Gastroesophageal sphincter (tissue), 4 donors: ENCODE measurements at regions not wholly inside any gene's neighbourhood (a gene's known extent, or its start where the extent isn't known, plus 50 kb on each side); places are given as distances from the start of the nearest gene placed in this dataset.

ENCODE experiments used
- ATAC-seq: fragments of 150-250 bp; one replicate; pipeline ENCODE4 v1.9.1; 2016; ENCODE audit warnings: mild to moderate bottlenecking, moderate library complexity
- H3K27ac ChIP-seq, 4 donors: fragments of 200-600 bp; sonication (generic) in 3 of 4; 1 replicate in 3 of 4; 2 replicates in 1 of 4; pipeline ENCODE4 v1.5.1; 2016 to 2019
- H3K27me3 ChIP-seq: fragments of 200-600 bp; sonication (generic); one replicate; pipeline ENCODE4 v1.5.1; 2019
- H3K36me3 ChIP-seq, 2 donors: fragments of 200-600 bp; sonication (generic); one replicate each; pipeline ENCODE4 v1.5.1; 2019; ENCODE audit warnings: control low read depth in 1 of 2
- H3K4me1 ChIP-seq, 3 donors: fragments of 200-600 bp; sonication (generic); 1 replicate in 2 of 3; 2 replicates in 1 of 3; pipeline ENCODE4 v1.5.1; 2016 to 2019; ENCODE audit warnings: control low read depth in 2 of 3
- H3K4me3 ChIP-seq, 2 donors: fragments of 200-600 bp; sonication (generic); one replicate each; pipeline ENCODE4 v1.5.1; 2019; ENCODE audit warnings: mild to moderate bottlenecking in 1 of 2, moderate library complexity in 1 of 2
- H3K9me3 ChIP-seq, 3 donors: fragments of 200-600 bp; sonication (generic); one replicate each; pipeline ENCODE4 v1.5.1; 2017 to 2019; ENCODE audit warnings: control low read depth in 2 of 3
- EP300 ChIP-seq: sonication (generic); formaldehyde crosslinking; IDR thresholded peaks from one replicate; pipeline ENCODE4 v1.6.1; 2017; ENCODE audit warnings: antibody characterized with exemption, mild to moderate bottlenecking
- POLR2A ChIP-seq, 2 donors: fragments of 450-650 bp; IDR thresholded peaks; one replicate each; pipeline ENCODE4 v1.6.1; 2017; ENCODE audit warnings: antibody characterized with exemption in 2 of 2, mild to moderate bottlenecking in 2 of 2, moderate library complexity in 1 of 2
- POLR2AphosphoS5 ChIP-seq: sonication (generic); formaldehyde crosslinking; IDR thresholded peaks from one replicate; pipeline ENCODE4 v1.6.1; 2017; ENCODE audit warnings: antibody characterized with exemption
- WGBS, 2 donors: methylation state at CpG; one replicate each; pipeline ENCODE4 v1.1.5; 2018; ENCODE audit warnings: low coverage in 1 of 2; 5-methylcytosine and 5-hydroxymethylcytosine counted together
- TF ChIP-seq, protein P1 (sequence below), 4 experiments: fragments of 200-600 bp in 2 of 4; fragments of 450-650 bp in 2 of 4; sonication (generic) in 1 of 4; IDR thresholded peaks; one replicate each; pipeline ENCODE4 v1.5.1; 2017 to 2019; ENCODE audit warnings: antibody characterized with exemption in 4 of 4, mild to moderate bottlenecking in 2 of 4, moderate library complexity in 2 of 4

DNA sequence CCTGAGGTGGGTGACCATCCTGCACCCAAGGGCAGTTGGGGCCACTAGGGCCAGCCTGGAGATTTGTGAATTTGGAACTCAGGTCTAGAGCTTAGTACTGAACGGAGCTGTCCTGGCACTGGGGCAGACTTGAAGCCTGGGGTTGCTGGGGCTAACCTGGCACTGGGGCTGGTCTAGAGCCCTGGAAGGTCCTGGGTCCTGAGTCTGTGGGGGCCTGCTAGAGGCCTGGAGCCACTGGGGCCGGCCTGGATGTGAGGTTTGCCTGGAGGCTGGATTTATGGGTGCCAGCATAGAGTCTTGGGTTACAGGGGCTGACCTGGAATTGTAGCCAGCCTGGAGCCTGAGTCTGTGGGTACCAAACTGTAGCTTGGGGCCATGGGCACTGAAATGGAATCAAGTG, 1216.9 kb downstream of the CDH11 start:
- no peak overlapping the region for H3K27ac ChIP-seq
- TF ChIP-seq, protein P1, sequence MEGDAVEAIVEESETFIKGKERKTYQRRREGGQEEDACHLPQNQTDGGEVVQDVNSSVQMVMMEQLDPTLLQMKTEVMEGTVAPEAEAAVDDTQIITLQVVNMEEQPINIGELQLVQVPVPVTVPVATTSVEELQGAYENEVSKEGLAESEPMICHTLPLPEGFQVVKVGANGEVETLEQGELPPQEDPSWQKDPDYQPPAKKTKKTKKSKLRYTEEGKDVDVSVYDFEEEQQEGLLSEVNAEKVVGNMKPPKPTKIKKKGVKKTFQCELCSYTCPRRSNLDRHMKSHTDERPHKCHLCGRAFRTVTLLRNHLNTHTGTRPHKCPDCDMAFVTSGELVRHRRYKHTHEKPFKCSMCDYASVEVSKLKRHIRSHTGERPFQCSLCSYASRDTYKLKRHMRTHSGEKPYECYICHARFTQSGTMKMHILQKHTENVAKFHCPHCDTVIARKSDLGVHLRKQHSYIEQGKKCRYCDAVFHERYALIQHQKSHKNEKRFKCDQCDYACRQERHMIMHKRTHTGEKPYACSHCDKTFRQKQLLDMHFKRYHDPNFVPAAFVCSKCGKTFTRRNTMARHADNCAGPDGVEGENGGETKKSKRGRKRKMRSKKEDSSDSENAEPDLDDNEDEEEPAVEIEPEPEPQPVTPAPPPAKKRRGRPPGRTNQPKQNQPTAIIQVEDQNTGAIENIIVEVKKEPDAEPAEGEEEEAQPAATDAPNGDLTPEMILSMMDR (IDR thresholded peaks at IDR 0.05): no peak
- no peak for TF ChIP-seq EP300
- no peak for TF ChIP-seq POLR2A (IDR thresholded peaks at IDR 0.05)
- no peak for TF ChIP-seq POLR2AphosphoS5
- H3K36me3 ChIP-seq: no peaks in the 10 kb centered on the region
- no peaks in the 10 kb centered on the region for H3K4me1 ChIP-seq
- no peak for ATAC-seq
- no peak overlapping the region for H3K4me3 ChIP-seq
- no CpG with 5 or more reads among the region's 2 CpGs for WGBS, 2 donors
- H3K9me3 ChIP-seq: no peaks in the 10 kb centered on the region
- H3K27me3 ChIP-seq: no peaks in the 10 kb centered on the region

DNA sequence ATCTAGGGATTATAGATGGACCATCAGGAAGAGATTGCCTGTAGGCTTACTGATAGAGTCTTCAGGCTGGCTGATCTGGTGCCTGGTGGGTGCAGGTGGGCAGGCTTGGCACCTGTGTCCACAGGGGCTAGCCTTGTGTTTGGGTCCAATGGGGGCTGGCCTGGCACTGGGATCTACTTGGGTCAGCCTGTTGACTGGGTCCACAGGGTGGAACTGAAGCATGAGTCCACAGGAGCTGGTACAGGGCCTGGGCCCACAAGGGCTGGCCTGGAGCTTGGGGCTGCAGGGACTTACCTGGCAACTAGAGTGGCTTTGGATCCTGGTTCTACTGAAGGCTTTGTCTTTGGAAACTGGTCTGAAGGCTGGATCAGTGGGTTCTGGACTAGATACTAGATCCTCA, 1217.7 kb downstream of the CDH11 start:
- no peaks in the 10 kb centered on the region for H3K27me3 ChIP-seq

DNA sequence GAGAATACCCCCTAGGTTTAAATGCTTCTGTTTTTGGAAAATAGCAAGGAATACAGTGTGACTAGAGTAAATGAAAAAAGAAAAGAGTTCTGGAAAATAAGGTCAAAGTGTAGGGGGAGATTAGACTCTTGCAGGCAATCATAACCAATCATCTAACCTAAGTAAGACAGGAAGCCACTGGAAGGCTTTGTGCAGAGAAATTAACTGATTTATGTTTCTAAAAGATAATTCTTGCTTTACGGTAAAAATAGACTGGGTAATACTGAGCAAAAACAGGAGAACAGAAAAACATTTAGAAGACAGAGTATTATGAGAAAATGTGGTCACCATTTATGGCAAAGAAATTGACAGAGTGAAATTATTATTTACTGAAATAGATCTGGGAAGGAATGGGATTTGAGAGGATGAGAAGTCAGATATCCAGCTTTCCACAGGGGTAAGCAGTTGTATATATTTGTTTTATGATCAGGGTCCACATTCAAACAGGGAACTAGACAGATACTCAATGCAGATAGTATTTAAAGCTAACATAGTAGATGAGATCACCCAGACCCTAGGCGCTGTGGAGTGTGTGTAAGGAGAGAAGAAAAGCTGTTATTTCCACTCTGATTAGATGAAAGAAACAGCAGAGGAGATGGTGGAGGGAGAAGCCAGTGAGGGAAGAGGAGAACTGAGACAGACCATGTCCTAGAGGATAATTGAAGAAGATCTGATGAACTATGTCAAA, 1225.3 kb downstream of the CDH11 start:
- no peak overlapping the region for H3K27ac ChIP-seq
- H3K9me3 ChIP-seq: no peaks in the 10 kb centered on the region
- TF ChIP-seq POLR2A (IDR thresholded peaks at IDR 0.05): no peak
- TF ChIP-seq POLR2AphosphoS5: no peak
- TF ChIP-seq, protein P1 (IDR thresholded peaks at IDR 0.05): no peak
- no peak overlapping the region for H3K4me3 ChIP-seq
- WGBS, 2 donors: 81 to 88% methylated on average over 1 to 2 of the region's 2 CpGs
- no peak for ATAC-seq
- no peaks in the 10 kb centered on the region for H3K27me3 ChIP-seq
- no peaks in the 10 kb centered on the region for H3K4me1 ChIP-seq
- no peaks in the 10 kb centered on the region for H3K36me3 ChIP-seq

More for the DNA sequence above, 1217.7 kb downstream of the CDH11 start:
- Histone ChIP-seq H3K4me3 (no peak overlapping the region), H3K4me1 (no peaks in the 10 kb centered on the region), H3K27ac (no peak overlapping the region), H3K9me3 (no peaks in the 10 kb centered on the region), H3K36me3 (no peaks in the 10 kb centered on the region)
- TF ChIP-seq EP300 (no peak), POLR2A (IDR thresholded peaks at IDR 0.05) (no peak), POLR2AphosphoS5 (no peak)
- TF ChIP-seq, protein P1 (IDR thresholded peaks at IDR 0.05): no peak
- no peak for ATAC-seq

DNA sequence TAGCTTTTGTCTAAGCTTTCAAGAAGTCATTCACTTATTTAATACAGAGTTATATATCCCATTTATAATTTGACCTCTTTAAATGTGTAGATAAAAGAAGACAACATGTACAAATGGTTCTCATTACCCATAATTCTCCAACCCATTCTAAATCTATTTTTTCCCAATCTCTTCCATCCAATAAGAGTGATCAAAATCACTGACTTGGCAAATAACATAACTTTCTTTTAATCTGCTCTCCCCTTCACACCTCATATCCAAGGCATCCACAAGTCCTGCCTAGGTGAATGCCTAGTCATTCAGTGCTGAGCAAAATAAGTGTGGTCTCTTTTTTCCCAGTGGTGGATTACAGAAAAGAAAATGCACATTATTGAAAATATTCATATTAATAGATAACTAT, 1231.1 kb downstream of the CDH11 start:
- no peak for ATAC-seq
- H3K9me3 ChIP-seq: no peaks in the 10 kb centered on the region
- no peaks in the 10 kb centered on the region for H3K36me3 ChIP-seq
- no peak for TF ChIP-seq POLR2A (IDR thresholded peaks at IDR 0.05)
- TF ChIP-seq, protein P1 (IDR thresholded peaks at IDR 0.05): no peak
- TF ChIP-seq POLR2AphosphoS5: no peak
- TF ChIP-seq EP300: no peak
- H3K27me3 ChIP-seq: no peaks in the 10 kb centered on the region
- no peak overlapping the region for H3K4me3 ChIP-seq
- H3K4me1 ChIP-seq: peaks cover 4 to 9% (median 5%) of the 10 kb centered on the region in 3 donors
- H3K27ac ChIP-seq: no peak overlapping the region

DNA sequence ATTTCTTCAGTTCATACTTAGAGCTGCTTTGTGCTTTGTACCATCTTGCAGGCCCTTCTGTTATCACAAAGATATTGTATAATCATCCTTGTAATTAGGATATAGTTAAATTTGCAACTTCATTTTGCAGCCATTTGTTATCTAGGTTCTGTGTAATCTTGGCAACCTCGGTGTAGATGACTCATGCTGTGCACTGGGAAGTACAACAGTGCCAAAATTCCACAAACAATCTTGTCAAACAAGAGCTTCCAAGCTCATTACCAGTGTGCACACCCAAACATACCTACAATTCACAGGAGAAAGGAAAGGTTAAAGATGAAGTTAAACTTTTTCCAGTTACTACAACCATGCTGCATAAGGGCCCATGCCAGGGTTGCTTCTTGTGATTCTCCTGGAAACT, 1231.8 kb downstream of the CDH11 start:
- Histone ChIP-seq H3K36me3 (no peaks in the 10 kb centered on the region), H3K27me3 (no peaks in the 10 kb centered on the region), H3K4me1 (peaks cover 4 to 9% (median 5%) of the 10 kb centered on the region in 3 donors), H3K9me3 (no peaks in the 10 kb centered on the region), H3K4me3 (no peak overlapping the region), H3K27ac (no peak overlapping the region)
- no peak for TF ChIP-seq EP300
- TF ChIP-seq POLR2AphosphoS5: peak; percentile 38
- WGBS, 2 donors: 0% methylated on average over 1 of the region's 1 CpG
- peak; percentile 50 for ATAC-seq
